H1 (cell line): ENCODE measurements at regions not wholly inside any gene's neighbourhood (a gene's known extent, or its start where the extent isn't known, plus 50 kb on each side); places are given as distances from the start of the nearest gene placed in this dataset.

ENCODE experiments used
- CTCF ChIA-PET: fragments of 300-600 bp; sonication (Branson Sonifier 250); formaldehyde crosslinking; loops from one replicate; lab custom pipeline; 2021; ENCODE audit not compliant: partially characterized antibody; lab: Charles Lee
- POLR2A ChIA-PET: fragments of 300-600 bp; sonication (Branson Sonifier 250); formaldehyde crosslinking; loops from one replicate; lab custom pipeline; 2021; ENCODE audit warnings: inconsistent platforms; ENCODE audit not compliant: partially characterized antibody; lab: Charles Lee
- DNase-seq, 2 experiments: peaks; one replicate each; pipeline versions ENCODE4 v3.0.0 to v3.0.0-alpha.2; 2010 to 2022; ENCODE audit warnings: low spot score in 2 of 2, low read depth in 1 of 2, mixed read lengths in 1 of 2
- FAIRE-seq: peaks from 2 replicates; lab custom pipeline; 2011; peaks lifted over from hg19 to GRCh38; lab: Jason Lieb, UNC
- H2AFZ ChIP-seq: 2 replicates; pipeline ENCODE4 v1.8.1; 2012; ENCODE audit warnings: low read length, inconsistent platforms
- H2AK5ac ChIP-seq: 2 replicates; pipeline ENCODE4 v1.6.1; 2013; ENCODE audit warnings: low read depth, low read length
- H2BK120ac ChIP-seq: replicated peaks from 2 replicates; pipeline ENCODE3; 2013; ENCODE audit warnings: low read depth, low read length, inconsistent platforms
- H2BK12ac ChIP-seq: 2 replicates; pipeline ENCODE4 v1.6.1; 2013; ENCODE audit warnings: low read depth, low read length
- H2BK15ac ChIP-seq: 2 replicates; pipeline ENCODE4 v1.6.1; 2013; ENCODE audit warnings: low read length
- H2BK20ac ChIP-seq: 2 replicates; pipeline ENCODE4 v1.6.1; 2013; ENCODE audit warnings: low read length
- H2BK5ac ChIP-seq: 2 replicates; pipeline ENCODE4 v1.6.1; 2013; ENCODE audit warnings: low read depth, low read length
- H3K14ac ChIP-seq: 2 replicates; pipeline ENCODE4 v1.6.1; 2013; ENCODE audit warnings: inconsistent platforms; ENCODE audit not compliant: insufficient read length
- H3K18ac ChIP-seq: 2 replicates; pipeline ENCODE4 v1.6.1; 2013; ENCODE audit warnings: low read length; ENCODE audit errors: extremely low read depth
- H3K23ac ChIP-seq: 2 replicates; pipeline ENCODE4 v1.6.1; 2013; ENCODE audit warnings: inconsistent platforms; ENCODE audit not compliant: insufficient read length
- H3K23me2 ChIP-seq: 2 replicates; pipeline ENCODE4 v1.6.1; 2013; ENCODE audit warnings: low read depth, low read length
- H3K27ac ChIP-seq: 2 replicates; pipeline ENCODE4 v1.6.1; 2011; ENCODE audit warnings: low read depth, low read length, inconsistent platforms
- H3K27me3 ChIP-seq, 4 experiments: replicated peaks in 1 of 4; 1 replicate in 1 of 4; 2 replicates in 3 of 4; pipeline versions ENCODE4 v1.6.1 to v1.8.1; 2011 to 2013; ENCODE audit warnings: low read length in 3 of 4, mild to moderate bottlenecking in 3 of 4, inconsistent platforms in 2 of 4, mixed read lengths in 2 of 4, moderate library complexity in 1 of 4; ENCODE audit not compliant: control insufficient read depth in 3 of 4, insufficient read depth in 3 of 4; ENCODE audit errors: extremely low read depth in 1 of 4
- H3K36me3 ChIP-seq, 4 experiments: 2 replicates each; pipeline versions ENCODE4 v1.6.1 to v1.8.1; 2011 to 2013; ENCODE audit warnings: mild to moderate bottlenecking in 4 of 4, low read length in 3 of 4, moderate library complexity in 2 of 4, control low read depth in 1 of 4, inconsistent platforms in 1 of 4; ENCODE audit not compliant: insufficient read depth in 4 of 4, control insufficient read depth in 2 of 4
- H3K4ac ChIP-seq: replicated peaks from 2 replicates; pipeline ENCODE3; 2013; ENCODE audit warnings: low read length, low read depth, mixed read lengths, inconsistent platforms; ENCODE audit not compliant: insufficient read length
- H3K4me1 ChIP-seq, 4 experiments: replicated peaks in 1 of 4; 1 replicate in 1 of 4; 2 replicates in 3 of 4; pipeline versions ENCODE4 v1.6.1 to v1.8.1; 2011 to 2013; ENCODE audit warnings: low read length in 3 of 4, inconsistent platforms in 2 of 4, mixed read lengths in 1 of 4; ENCODE audit not compliant: insufficient read depth in 4 of 4, control insufficient read depth in 3 of 4
- H3K4me2 ChIP-seq, 2 experiments: 2 replicates each; pipeline versions ENCODE4 v1.6.1 to v1.8.1; 2011 to 2013; ENCODE audit warnings: low read depth in 2 of 2, low read length in 2 of 2, control low read depth in 1 of 2, inconsistent platforms in 1 of 2, mild to moderate bottlenecking in 1 of 2; ENCODE audit not compliant: insufficient read depth in 1 of 2
- H3K4me3 ChIP-seq, 4 experiments: fragments of 200-600, 300-600 bp in 1 of 4; sonication (generic), shearing (Covaris generic), sonication (Bioruptor Twin) in 1 of 4; 2 replicates each; pipeline versions ENCODE4 v1.5.1 to v1.8.1; 2011 to 2016; ENCODE audit warnings: low read length in 4 of 4, low read depth in 3 of 4, control low read depth in 2 of 4, inconsistent platforms in 2 of 4, mild to moderate bottlenecking in 2 of 4, mixed read lengths in 1 of 4, moderate library complexity in 1 of 4; ENCODE audit not compliant: insufficient read depth in 2 of 4; ENCODE audit errors: extremely low read depth in 1 of 4
- H3K56ac ChIP-seq: replicated peaks from 2 replicates; pipeline ENCODE3; 2013; ENCODE audit warnings: low read depth, mild to moderate bottlenecking, mixed read lengths, low read length, inconsistent platforms; ENCODE audit not compliant: insufficient read length
- H3K79me1 ChIP-seq: 2 replicates; pipeline ENCODE4 v1.6.1; 2013; ENCODE audit warnings: low read depth, low read length, control low read depth
- H3K79me2 ChIP-seq, 2 experiments: 2 replicates each; pipeline versions ENCODE4 v1.6.1 to v1.8.1; 2012 to 2013; ENCODE audit warnings: low read length in 2 of 2, mild to moderate bottlenecking in 2 of 2, inconsistent platforms in 1 of 2; ENCODE audit not compliant: insufficient read depth in 2 of 2, control insufficient read depth in 1 of 2
- H3K9ac ChIP-seq, 4 experiments: replicated peaks in 1 of 4; 1 replicate in 1 of 4; 2 replicates in 3 of 4; pipeline versions ENCODE4 v1.6.1 to v1.8.1; 2011 to 2013; ENCODE audit warnings: low read depth in 3 of 4, low read length in 3 of 4, control low read depth in 2 of 4, mild to moderate bottlenecking in 2 of 4, moderate library complexity in 2 of 4, inconsistent platforms in 1 of 4; ENCODE audit errors: extremely low read depth in 1 of 4
- H3K9me3 ChIP-seq, 2 experiments: 2 replicates each; pipeline versions ENCODE4 v1.6.1 to v1.8.1; 2012 to 2013; ENCODE audit warnings: mild to moderate bottlenecking in 2 of 2, moderate library complexity in 2 of 2, control low read depth in 1 of 2, inconsistent platforms in 1 of 2, low read depth in 1 of 2, low read length in 1 of 2, mixed read lengths in 1 of 2; ENCODE audit not compliant: insufficient read depth in 2 of 2
- H4K20me1 ChIP-seq, 2 experiments: replicated peaks in 1 of 2; 2 replicates each; pipeline versions ENCODE3 to v1.8.1; 2011 to 2013; ENCODE audit warnings: inconsistent platforms in 2 of 2, low read length in 2 of 2, mild to moderate bottlenecking in 1 of 2; ENCODE audit not compliant: insufficient read depth in 2 of 2, control insufficient read depth in 1 of 2
- H4K5ac ChIP-seq: 2 replicates; pipeline ENCODE4 v1.6.1; 2013; ENCODE audit warnings: low read length, low read depth, mixed read lengths, inconsistent platforms; ENCODE audit not compliant: insufficient read length
- H4K8ac ChIP-seq: 2 replicates; pipeline ENCODE4 v1.8.0; 2013; ENCODE audit warnings: mild to moderate bottlenecking, moderate library complexity, low read length, inconsistent platforms; ENCODE audit not compliant: insufficient read depth; ENCODE audit errors: extremely low read depth
- H4K91ac ChIP-seq: replicated peaks from 2 replicates; pipeline ENCODE3; 2013; ENCODE audit warnings: low read length, mixed read lengths, inconsistent platforms; ENCODE audit not compliant: insufficient read length
- BACH1 ChIP-seq: IDR thresholded peaks from 2 replicates; pipeline ENCODE4 v1.6.1; 2012; ENCODE audit warnings: low read length, improper control_type of control experiment
- BCL11A ChIP-seq, 2 experiments: IDR thresholded peaks; one replicate each; pipeline ENCODE4 v1.6.1; 2011; ENCODE audit warnings: low read depth in 2 of 2, low read length in 2 of 2, mild to moderate bottlenecking in 2 of 2
- NRF1 ChIP-seq: IDR thresholded peaks from 2 replicates; pipeline ENCODE4 v1.6.1; 2011; ENCODE audit warnings: mild to moderate bottlenecking, low read depth, low read length, improper control_type of control experiment
- PHF8 ChIP-seq: fragments of 200-600 bp; sonication (generic); conservative IDR thresholded peaks from 2 replicates; pipeline ENCODE4 v1.7.1; 2012; ENCODE audit warnings: low read depth, mild to moderate bottlenecking, inconsistent platforms, low read length, moderate library complexity
- RAD21 ChIP-seq, 2 experiments: IDR thresholded peaks in 1 of 2; conservative IDR thresholded peaks in 1 of 2; 2 replicates each; pipeline ENCODE4 v1.6.1; 2011; ENCODE audit warnings: low read depth in 2 of 2, low read length in 2 of 2, improper control_type of control experiment in 1 of 2, inconsistent platforms in 1 of 2, mild to moderate bottlenecking in 1 of 2, moderate library complexity in 1 of 2
- RBBP5 ChIP-seq: IDR thresholded peaks from 2 replicates; pipeline ENCODE4 v1.7.1; 2012; ENCODE audit warnings: low read depth, mild to moderate bottlenecking, inconsistent platforms, low read length, moderate library complexity, borderline replicate concordance
- SRF ChIP-seq: IDR thresholded peaks from 2 replicates; pipeline ENCODE4 v1.6.1; 2011; ENCODE audit warnings: mild to moderate bottlenecking, low read depth, low read length, moderate library complexity
- SUZ12 ChIP-seq: fragments of 200-600 bp; sonication (generic); IDR thresholded peaks from 2 replicates; pipeline ENCODE4 v1.6.1; 2012; ENCODE audit warnings: mild to moderate bottlenecking, inconsistent platforms, low read length, moderate library complexity, mixed read lengths
- TBP ChIP-seq: IDR thresholded peaks from 2 replicates; pipeline ENCODE4 v1.6.1; 2011; ENCODE audit warnings: low read depth, low read length, improper control_type of control experiment
- WGBS, 2 experiments: shearing (Covaris generic) in 1 of 2; methylation state at CpG; one replicate each; pipeline versions ENCODE4 v1.1.6 to v1.1.7; 2013 to 2015; ENCODE audit warnings: low lambda C conversion rate in 2 of 2, mixed read lengths in 2 of 2, inconsistent platforms in 1 of 2, low coverage in 1 of 2, missing lambda C conversion rate in 1 of 2; ENCODE audit not compliant: insufficient replicate concordance in 2 of 2, insufficient coverage in 1 of 2, insufficient read length in 1 of 2; ENCODE audit errors: extremely low coverage in 1 of 2, missing lambda C conversion rate in 1 of 2; 5-methylcytosine and 5-hydroxymethylcytosine counted together
- TF ChIP-seq, protein P1 (sequence below), 3 experiments: IDR thresholded peaks; 1 replicate in 2 of 3; 2 replicates in 1 of 3; pipeline versions ENCODE4 v1.5.1 to v1.6.1; 2011; ENCODE audit warnings: low read length in 3 of 3, mild to moderate bottlenecking in 3 of 3, inconsistent platforms in 2 of 3, low read depth in 1 of 3, moderate library complexity in 1 of 3; ENCODE audit not compliant: insufficient read depth in 1 of 3; ENCODE audit errors: control extremely low read depth in 1 of 3

- Histone ChIP-seq H2BK5ac (no peak overlapping the region), H3K23me2 (no peaks in the 10 kb centered on the region), H3K56ac (no peak overlapping the region), H3K14ac (no peak overlapping the region), H2BK120ac (no peak overlapping the region), H3K9ac (no peak overlapping the region), H3K4me3 (no peak overlapping the region), H2BK20ac (no peak overlapping the region), H3K79me1 (no peaks in the 10 kb centered on the region), H3K27ac (no peak overlapping the region), H3K79me2 (no peaks in the 10 kb centered on the region), H2BK12ac (no peak overlapping the region), H2BK15ac (no peak overlapping the region), H3K4me2 (no peak overlapping the region), H3K27me3 (no peaks in the 10 kb centered on the region), H3K4me1 (0 out of 7 replicates have a peak, but pooled peaks cover 0 to 2% (median 0%) of the 10 kb centered on the region in 4 experiments), H4K91ac (no peak overlapping the region), H3K9me3 (no peaks in the 10 kb centered on the region), H3K36me3 (no peaks in the 10 kb centered on the region), H3K18ac (no peak overlapping the region), H3K4ac (no peak overlapping the region), H4K8ac (no peak overlapping the region), H3K23ac (no peak overlapping the region), H4K5ac (no peak overlapping the region), H4K20me1 (no peaks in the 10 kb centered on the region), H2AFZ (no peak overlapping the region), H2AK5ac (no peak overlapping the region)
- WGBS, 2 experiments, result 92% methylated on average over 6 of the region's 6 CpGs; no CpG with 5 or more reads in 1 of the 2 experiments
- DNase-seq (no peak), FAIRE-seq (no peak)
- ChIA-PET POLR2A (no interaction called here), CTCF (interaction anchor here (1.1 kb wide), 1 partner anchor 13 kb away, joined by 3 read pairs; no protein-coding TSS in a partner anchor)
- TF ChIP-seq BCL11A (IDR thresholded peaks at IDR 0.05; ENCODE audit: low read depth in 2 of 2, low read length in 2 of 2) (no peak), RAD21 (IDR thresholded peaks at IDR 0.05 in 1 of 2, conservative IDR thresholded peaks at IDR 0.05 in 1 of 2; ENCODE audit: low read depth in 2 of 2, low read length in 2 of 2) (no peak), TBP (no peak), BACH1 (no peak), SUZ12 (no peak), SRF (no peak), NRF1 (no peak), PHF8 (no peak), RBBP5 (no peak)
- TF ChIP-seq, protein P1, sequence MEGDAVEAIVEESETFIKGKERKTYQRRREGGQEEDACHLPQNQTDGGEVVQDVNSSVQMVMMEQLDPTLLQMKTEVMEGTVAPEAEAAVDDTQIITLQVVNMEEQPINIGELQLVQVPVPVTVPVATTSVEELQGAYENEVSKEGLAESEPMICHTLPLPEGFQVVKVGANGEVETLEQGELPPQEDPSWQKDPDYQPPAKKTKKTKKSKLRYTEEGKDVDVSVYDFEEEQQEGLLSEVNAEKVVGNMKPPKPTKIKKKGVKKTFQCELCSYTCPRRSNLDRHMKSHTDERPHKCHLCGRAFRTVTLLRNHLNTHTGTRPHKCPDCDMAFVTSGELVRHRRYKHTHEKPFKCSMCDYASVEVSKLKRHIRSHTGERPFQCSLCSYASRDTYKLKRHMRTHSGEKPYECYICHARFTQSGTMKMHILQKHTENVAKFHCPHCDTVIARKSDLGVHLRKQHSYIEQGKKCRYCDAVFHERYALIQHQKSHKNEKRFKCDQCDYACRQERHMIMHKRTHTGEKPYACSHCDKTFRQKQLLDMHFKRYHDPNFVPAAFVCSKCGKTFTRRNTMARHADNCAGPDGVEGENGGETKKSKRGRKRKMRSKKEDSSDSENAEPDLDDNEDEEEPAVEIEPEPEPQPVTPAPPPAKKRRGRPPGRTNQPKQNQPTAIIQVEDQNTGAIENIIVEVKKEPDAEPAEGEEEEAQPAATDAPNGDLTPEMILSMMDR (IDR thresholded peaks at IDR 0.05; ENCODE audit: control extremely low read depth in 1 of 3, insufficient read depth in 1 of 3, low read depth in 1 of 3, low read length in 3 of 3), result no peak
Measured at GRCh38 chr18:22549260-22549937, 131.7 kb upstream of the CTAGE1 start.
